Effector memory CD4-positive, alpha-beta T cell (primary cell): ENCODE measurements at regions not wholly inside any gene's neighbourhood (a gene's known extent, or its start where the extent isn't known, plus 50 kb on each side); places are given as distances from the start of the nearest gene placed in this dataset.
"Not testable (repeated sequence)": the region's sequence is repeated elsewhere in the genome, so short reads cannot be mapped to it uniquely, and the experiment has no call there.

Experiments
- DNase-seq, 3 donors: peaks; one replicate each; pipeline ENCODE4 v3.0.0-alpha.2; 2020
- H3K27ac ChIP-seq: 2 replicates; pipeline ENCODE4 v1.7.0; 2013; ENCODE audit warnings: mild to moderate bottlenecking, low read length, moderate library complexity; ENCODE audit not compliant: insufficient read depth, poor library complexity, severe bottlenecking
- H3K27me3 ChIP-seq: replicated peaks from 2 replicates; pipeline ENCODE4 v1.7.0; 2013; ENCODE audit warnings: mild to moderate bottlenecking, low read length; ENCODE audit not compliant: insufficient read depth, control insufficient read depth, poor library complexity, severe bottlenecking
- H3K36me3 ChIP-seq: 2 replicates; pipeline ENCODE4 v1.7.0; 2013; ENCODE audit warnings: mild to moderate bottlenecking, low read length, moderate library complexity; ENCODE audit not compliant: control insufficient read depth, insufficient read depth
- H3K4me1 ChIP-seq: 2 replicates; pipeline ENCODE4 v1.7.0; 2013; ENCODE audit warnings: low read length, mild to moderate bottlenecking; ENCODE audit not compliant: control insufficient read depth, insufficient read depth, poor library complexity, severe bottlenecking
- H3K4me3 ChIP-seq: 2 replicates; pipeline ENCODE4 v1.7.0; 2013; ENCODE audit warnings: low read length, low read depth, mild to moderate bottlenecking; ENCODE audit not compliant: insufficient read depth, poor library complexity, severe bottlenecking
- H3K9me3 ChIP-seq: 2 replicates; pipeline ENCODE4 v1.7.0; 2013; ENCODE audit warnings: mild to moderate bottlenecking, low read length, moderate library complexity; ENCODE audit not compliant: control insufficient read depth

DNA sequence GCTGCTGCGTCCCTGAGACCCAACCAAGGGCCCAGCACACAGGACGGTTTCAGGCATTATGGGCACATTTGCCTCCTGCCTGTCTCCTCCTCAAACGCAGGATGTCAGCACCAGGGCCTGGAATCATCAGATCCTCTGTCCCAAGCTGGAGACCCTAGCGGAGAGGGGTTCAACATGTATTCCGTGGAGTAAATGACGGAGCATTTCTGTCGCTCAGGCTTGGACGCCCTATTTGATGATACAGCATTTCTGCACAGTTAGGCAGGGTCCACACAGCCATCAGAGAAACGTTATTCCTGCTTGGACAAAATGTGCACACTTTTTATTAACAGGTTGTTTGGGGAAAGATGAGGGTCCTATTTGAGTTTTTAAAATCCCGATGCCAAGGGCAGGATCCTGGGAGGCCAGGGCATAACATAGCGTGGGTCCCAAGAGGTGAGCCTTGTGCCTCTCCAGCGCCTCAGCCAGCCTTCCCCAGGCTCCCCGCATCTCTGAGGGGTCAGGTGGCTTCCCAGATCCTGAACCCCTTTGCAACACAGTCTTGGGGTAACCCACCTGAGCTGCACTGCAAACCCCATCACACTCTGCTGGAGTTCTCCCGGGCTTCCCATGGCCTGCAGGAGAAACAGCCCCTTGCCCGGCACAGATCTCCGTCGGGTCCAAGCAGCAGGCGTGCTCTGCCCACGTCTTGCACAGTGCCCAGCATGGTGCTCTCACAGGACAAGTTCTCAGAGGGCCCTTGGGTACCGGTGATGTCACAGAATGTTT is 319.7 kb upstream of the MYT1L start:
- H3K27ac ChIP-seq, result no peak overlapping the region
- H3K4me3 ChIP-seq, result no peak overlapping the region
- H3K9me3 ChIP-seq, result no peaks in the 10 kb centered on the region
- H3K27me3 ChIP-seq, result no peaks in the 10 kb centered on the region
- no peaks in the 10 kb centered on the region for H3K36me3 ChIP-seq
- DNase-seq, result no peak
- H3K4me1 ChIP-seq, result peaks cover 4% of the 10 kb centered on the region

DNA sequence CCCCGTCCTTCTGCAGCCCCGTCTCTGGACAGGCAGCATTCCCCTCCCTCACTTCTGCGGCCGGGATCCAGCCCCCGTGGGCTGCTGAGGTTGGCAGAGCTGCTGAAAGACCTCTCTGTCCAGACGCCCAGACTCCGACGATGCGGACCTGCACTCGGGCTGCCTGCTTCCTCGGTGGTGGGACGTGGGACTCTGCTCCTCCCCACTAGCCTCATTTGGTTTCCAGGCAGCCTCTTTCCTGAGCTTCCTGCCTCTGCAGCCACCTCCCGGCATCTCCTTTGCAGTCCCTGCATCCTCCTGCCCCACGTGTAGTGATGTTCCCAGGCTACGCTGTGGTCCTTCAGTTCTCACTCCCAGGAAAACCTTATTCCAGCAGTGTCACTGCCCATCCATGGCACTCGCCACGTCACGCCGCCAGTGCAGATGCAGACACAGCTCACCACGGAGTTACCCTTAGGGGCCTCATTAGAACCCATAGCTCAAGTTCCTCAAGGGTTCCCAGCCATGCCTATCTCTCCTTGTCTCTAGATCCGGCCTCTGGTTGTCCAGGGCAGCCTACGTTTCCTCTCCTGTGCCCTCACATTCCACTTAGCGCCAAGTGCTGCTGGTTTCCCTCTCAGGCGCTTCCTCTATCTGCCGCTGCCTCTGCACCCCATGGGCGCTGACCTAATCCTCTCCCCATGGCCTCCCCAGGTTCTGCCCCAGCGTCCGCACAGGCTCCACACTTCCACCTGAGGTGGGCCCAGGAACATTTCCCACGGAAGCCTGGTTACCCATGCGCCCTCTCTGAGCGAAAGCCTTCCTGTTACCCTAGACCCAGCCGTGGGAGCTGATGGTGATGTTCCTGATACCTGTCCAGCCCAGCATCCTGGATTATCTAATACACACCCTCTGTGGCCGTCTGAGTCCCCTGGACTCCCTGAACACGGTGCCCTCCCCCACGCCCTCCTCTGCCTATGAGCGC is 318.3 kb upstream of the MYT1L start:
- Histone ChIP-seq H3K27me3 (no peaks in the 10 kb centered on the region), H3K9me3 (no peaks in the 10 kb centered on the region), H3K36me3 (no peaks in the 10 kb centered on the region), H3K4me3 (no peak overlapping the region), H3K27ac (no peak overlapping the region), H3K4me1 (peaks cover 4% of the 10 kb centered on the region)
- no peak for DNase-seq

DNA sequence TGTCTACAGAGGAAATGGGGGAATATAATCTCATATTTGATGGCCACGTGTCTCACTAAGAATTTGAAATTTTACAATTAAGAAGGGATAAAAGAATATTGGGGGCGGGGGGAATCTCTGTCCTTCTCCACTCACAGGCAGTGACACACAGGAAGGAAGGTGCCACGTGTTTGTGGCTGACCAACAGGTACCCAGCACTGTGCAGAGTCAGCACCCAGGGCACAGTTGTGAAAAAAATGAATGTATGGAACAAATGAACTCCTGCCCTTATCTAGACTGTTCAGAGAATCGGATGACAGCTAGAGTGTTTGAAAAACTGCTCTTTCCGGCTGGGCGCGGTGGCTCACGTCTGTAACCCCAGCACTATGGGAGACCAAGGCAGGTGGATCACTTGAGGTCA is 317.0 kb upstream of the MYT1L start:
- no peak overlapping the region for H3K4me3 ChIP-seq
- no peak overlapping the region for H3K27ac ChIP-seq
- H3K9me3 ChIP-seq, result no peaks in the 10 kb centered on the region

DNA sequence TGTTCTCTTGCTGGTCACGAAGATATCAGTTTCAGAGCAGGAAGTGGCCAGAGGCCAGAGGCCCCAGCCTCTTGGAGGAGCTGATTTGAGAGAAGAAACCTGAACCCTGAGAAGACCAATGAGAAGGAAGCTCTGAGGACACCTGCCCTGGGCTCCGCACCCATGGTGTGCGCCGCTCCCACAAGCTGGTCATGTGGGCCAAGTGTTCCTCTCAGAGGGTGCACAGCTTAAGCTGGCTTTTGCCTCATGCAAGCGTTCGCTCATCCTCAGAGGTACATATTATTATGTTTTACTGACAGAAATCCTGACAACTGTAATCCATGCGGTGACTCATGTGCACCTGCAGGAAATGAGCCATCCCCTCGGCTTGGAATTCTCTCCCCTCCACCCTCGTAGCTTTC is 316.1 kb upstream of the MYT1L start:
- no peak for DNase-seq
- Histone ChIP-seq H3K4me1 (peaks cover 4% of the 10 kb centered on the region), H3K4me3 (no peak overlapping the region), H3K27ac (no peak overlapping the region), H3K36me3 (no peaks in the 10 kb centered on the region), H3K9me3 (no peaks in the 10 kb centered on the region), H3K27me3 (no peaks in the 10 kb centered on the region)

More for the DNA sequence above, 317.0 kb upstream of the MYT1L start:
- DNase-seq, result no peak
- Histone ChIP-seq H3K4me1 (peaks cover 4% of the 10 kb centered on the region), H3K36me3 (no peaks in the 10 kb centered on the region), H3K27me3 (no peaks in the 10 kb centered on the region)

DNA sequence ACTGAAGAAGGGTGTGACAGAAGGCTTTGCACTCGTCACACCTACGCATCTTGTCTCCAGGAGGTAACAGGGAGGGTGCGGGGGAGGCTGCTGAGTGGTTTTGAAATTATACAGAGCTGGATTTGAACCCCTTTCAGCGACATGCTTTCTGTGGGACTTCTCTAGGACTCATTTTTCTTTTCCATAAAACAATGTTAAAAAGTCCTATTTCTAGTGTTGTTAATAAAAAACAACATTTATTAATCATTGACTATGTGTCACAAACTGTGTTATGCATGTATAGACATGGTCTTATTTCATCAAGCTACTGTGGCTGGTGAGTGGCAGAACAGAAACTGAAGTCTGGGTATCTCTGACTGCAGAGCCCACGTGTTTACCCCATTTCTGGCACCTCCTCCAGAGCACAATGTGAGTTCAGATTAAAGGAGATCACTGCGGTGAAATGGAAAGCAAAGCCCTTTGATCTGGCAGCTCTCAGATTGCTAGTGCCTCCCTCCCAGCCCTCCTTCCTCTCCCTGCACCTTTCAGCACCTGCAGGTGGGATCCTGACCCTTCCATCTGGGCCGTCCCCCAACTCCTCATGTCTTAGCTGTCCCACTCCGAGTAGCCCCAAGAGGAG is 315.5 kb upstream of the MYT1L start:
- peaks cover 4% of the 10 kb centered on the region for H3K4me1 ChIP-seq
- H3K36me3 ChIP-seq, result no peaks in the 10 kb centered on the region
- DNase-seq, result no peak
- H3K4me3 ChIP-seq, result no peak overlapping the region
- no peaks in the 10 kb centered on the region for H3K27me3 ChIP-seq
- H3K27ac ChIP-seq, result no peak overlapping the region
- H3K9me3 ChIP-seq, result no peaks in the 10 kb centered on the region

DNA sequence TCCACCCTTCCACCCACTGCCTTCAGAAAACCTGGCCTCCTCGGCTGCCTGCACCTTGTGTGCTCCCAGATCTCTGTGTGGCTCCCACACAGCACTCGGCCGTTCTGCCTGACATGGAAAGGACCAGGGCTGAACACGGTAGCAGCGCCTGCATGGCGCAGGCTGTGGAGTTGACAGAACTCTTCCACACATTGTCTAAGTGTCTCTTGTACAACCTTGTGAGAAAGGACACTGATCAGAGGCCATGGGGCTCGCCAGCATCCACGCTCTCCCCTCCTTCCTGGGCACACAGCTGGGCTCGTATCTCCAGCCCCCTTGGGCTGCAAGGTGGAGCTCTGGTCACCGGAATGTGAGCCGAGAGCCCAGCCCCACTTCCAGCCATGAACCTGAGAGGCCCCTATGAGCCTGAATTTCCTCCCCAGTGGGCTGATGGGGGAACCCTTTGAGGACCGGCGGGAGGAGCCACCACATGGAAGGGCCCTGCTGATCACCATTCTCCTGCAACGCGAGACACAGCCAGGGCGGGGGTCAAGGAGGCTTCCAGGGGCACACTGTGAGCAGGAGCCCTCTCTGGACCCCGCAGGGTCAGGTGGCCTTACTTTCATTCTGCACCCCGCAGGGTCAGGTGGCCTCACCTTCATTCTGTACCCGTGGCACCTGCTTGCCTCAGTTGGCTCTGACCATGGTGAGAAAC is 314.2 kb upstream of the MYT1L start:
- Histone ChIP-seq H3K27me3 (no peaks in the 10 kb centered on the region), H3K36me3 (no peaks in the 10 kb centered on the region), H3K9me3 (no peaks in the 10 kb centered on the region), H3K4me3 (no peak overlapping the region), H3K27ac (no peak overlapping the region), H3K4me1 (peaks cover 4% of the 10 kb centered on the region)
- DNase-seq, result no peak

DNA sequence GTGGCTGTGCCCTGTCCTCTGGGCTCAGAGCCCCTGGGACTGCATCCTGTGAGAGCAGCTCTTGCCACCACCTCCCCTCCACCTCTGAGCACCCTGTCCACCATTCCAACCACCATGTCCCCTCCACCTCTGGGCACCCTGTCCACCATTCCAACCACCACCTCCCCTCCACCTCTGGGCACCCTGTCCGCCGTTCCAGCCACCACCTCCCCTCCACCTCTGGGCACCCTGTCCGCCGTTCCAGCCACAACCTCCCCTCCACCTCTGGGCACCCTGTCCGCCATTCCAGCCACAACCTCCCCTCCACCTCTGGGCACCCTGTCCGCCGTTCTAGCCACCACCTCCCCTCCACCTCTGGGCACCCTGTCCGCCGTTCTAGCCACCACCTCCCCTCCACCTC is 313.7 kb upstream of the MYT1L start:
- not testable (repeated sequence) for H3K9me3 ChIP-seq, H3K27ac ChIP-seq, H3K4me3 ChIP-seq, H3K36me3 ChIP-seq, DNase-seq, H3K27me3 ChIP-seq, H3K4me1 ChIP-seq

DNA sequence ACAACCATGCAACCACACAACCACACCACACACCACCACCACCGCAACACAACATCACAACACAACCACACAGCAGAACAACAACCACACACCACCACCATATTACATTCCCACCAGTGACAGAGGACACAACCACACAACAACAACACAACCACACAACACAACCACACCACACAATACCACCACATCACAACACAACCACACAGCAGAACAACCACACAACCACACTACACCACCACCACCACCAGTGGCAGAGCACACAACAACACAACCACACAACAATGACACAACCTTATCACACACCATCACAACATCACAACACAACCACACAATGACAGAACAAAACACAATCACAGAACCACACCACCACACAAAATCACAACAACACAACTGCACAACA is 313.0 kb upstream of the MYT1L start:
- H3K27ac ChIP-seq, result no peak overlapping the region
- H3K9me3 ChIP-seq, result no peaks in the 10 kb centered on the region
- peaks cover 4% of the 10 kb centered on the region for H3K4me1 ChIP-seq
- no peak overlapping the region for H3K4me3 ChIP-seq
- H3K36me3 ChIP-seq, result no peaks in the 10 kb centered on the region
- no peaks in the 10 kb centered on the region for H3K27me3 ChIP-seq
- no peak for DNase-seq

DNA sequence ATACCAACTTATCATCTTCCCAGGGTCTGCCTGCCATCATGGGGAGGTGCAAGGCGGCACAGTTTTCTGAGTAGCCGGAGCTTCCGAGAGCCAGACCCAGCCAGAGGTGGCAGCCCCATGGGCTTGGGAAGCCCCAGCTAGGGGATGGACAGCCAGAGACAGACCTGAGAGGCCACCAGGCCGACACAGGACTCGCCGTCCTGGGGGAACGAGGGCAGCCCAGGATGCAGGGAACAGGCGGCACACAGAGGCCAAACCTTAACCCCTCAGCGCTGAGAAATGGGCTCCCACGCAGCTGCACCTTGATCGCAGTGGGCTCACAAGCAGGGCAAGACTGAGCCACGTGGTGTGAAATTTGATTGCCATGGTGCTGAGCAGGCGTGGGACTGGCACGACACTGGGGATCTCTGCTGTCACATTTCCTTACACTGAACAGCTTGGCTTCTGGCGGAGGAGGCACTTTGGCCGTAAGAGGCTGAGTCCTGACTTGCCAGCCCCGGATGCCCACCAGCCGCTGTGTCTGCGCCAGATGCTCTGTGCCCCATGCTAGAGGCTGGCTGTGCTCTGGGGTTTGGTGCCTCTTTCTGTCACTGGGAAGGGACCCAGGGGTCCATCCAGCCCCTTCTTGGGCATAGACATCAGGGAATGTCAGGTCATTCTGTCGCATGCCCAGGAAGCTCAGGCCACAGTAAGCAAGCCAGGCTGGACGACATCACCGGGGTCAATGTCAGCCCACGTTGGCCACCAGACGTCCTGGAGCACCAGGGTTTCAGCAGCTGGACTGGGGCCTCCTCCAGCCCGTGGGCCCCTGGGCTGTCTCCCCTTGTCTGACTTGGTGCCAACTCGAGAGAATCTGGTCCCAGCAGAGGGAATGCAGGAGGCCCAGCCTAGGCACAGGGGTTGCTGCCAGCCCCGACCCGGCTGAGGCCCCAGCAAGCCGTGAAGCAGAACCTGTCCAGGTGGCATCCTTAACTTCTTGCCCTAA is 312.1 kb upstream of the MYT1L start:
- no peaks in the 10 kb centered on the region for H3K36me3 ChIP-seq
- DNase-seq, result no peak
- no peaks in the 10 kb centered on the region for H3K27me3 ChIP-seq
- no peaks in the 10 kb centered on the region for H3K9me3 ChIP-seq
- no peak overlapping the region for H3K4me3 ChIP-seq
- no peak overlapping the region for H3K27ac ChIP-seq
- H3K4me1 ChIP-seq, result peaks cover 4% of the 10 kb centered on the region
